ENCODE measurements at regions not wholly inside any gene's neighbourhood (a gene's known extent, or its start where the extent isn't known, plus 50 kb on each side); places are given as distances from the start of the nearest gene placed in this dataset.

DNA sequence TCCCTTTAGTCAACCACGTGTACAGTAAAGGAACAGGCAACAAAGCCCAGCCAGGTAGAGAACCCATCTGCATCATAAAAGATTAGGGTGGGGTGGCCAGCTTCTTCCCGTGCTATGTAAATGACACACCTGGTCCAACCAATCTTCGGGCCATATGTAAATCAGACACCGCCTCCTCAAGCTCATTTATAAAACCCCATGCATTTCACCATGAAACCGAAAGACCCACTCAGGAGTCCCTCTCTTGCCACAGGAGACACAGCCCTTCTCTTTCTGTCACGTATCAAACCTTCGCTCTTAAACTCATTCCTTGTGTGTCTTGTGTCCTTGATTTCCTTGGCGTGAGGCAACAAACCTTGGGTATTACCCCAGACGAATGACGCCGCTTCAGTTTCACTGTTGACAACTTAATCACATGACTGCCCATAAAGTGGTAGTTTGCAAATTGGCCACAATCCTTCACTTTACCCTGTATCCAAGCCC lies 59.8 kb upstream of the TBPL2 start:
- ATAC-seq (no peak), DNase-seq (no peak)
- Histone ChIP-seq H2AFZ (ENCODE audit: low read length) (no peak overlapping the region), H3K4me2 (ENCODE audit: low read length) (no peak overlapping the region), H3K4me1 (ENCODE audit: insufficient read depth, low read length) (no peaks in the 10 kb centered on the region), H3K27me3 (ENCODE audit: low read length) (no peaks in the 10 kb centered on the region), H3K4me3 (ENCODE audit: low read length) (no peak overlapping the region), H3K9me2 (replicated peaks; ENCODE audit: low read length) (no peaks in the 10 kb centered on the region), H4K20me1 (ENCODE audit: low read length) (no peaks in the 10 kb centered on the region), H3K36me3 (ENCODE audit: low read depth, low read length) (no peaks in the 10 kb centered on the region), H3F3A (ENCODE audit: low read length, unreplicated experiment) (no peaks in the 10 kb centered on the region), H3K27ac (ENCODE audit: low read length) (no peak overlapping the region), H3K9ac (ENCODE audit: low read length) (no peak overlapping the region), H3K79me2 (ENCODE audit: low read length) (no peaks in the 10 kb centered on the region), H3K9me3 (ENCODE audit: low read length) (no peaks in the 10 kb centered on the region)
- ChIA-PET POLR2A (ENCODE audit: unreplicated experiment) (interaction anchor here (0.7 kb wide), 1 partner anchor 16 kb away, joined by 3 read pairs; no protein-coding TSS in a partner anchor), CTCF (no interaction called here)
- TF ChIP-seq EZH2phosphoT487 (IDR thresholded peaks at IDR 0.05; ENCODE audit: borderline replicate concordance, low read length) (no peak), EZH2 (IDR thresholded peaks at IDR 0.05; ENCODE audit: low read length, unreplicated experiment) (no peak)
- TF ChIP-seq, protein P1, sequence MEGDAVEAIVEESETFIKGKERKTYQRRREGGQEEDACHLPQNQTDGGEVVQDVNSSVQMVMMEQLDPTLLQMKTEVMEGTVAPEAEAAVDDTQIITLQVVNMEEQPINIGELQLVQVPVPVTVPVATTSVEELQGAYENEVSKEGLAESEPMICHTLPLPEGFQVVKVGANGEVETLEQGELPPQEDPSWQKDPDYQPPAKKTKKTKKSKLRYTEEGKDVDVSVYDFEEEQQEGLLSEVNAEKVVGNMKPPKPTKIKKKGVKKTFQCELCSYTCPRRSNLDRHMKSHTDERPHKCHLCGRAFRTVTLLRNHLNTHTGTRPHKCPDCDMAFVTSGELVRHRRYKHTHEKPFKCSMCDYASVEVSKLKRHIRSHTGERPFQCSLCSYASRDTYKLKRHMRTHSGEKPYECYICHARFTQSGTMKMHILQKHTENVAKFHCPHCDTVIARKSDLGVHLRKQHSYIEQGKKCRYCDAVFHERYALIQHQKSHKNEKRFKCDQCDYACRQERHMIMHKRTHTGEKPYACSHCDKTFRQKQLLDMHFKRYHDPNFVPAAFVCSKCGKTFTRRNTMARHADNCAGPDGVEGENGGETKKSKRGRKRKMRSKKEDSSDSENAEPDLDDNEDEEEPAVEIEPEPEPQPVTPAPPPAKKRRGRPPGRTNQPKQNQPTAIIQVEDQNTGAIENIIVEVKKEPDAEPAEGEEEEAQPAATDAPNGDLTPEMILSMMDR (conservative IDR thresholded peaks at IDR 0.05; ENCODE audit: low read depth, low read length): no peak
- intact Hi-C loops (cut with micrococcal nuclease): no loop called here
- no TSS peak for BruUV-seq (replicated peaks)

DNA sequence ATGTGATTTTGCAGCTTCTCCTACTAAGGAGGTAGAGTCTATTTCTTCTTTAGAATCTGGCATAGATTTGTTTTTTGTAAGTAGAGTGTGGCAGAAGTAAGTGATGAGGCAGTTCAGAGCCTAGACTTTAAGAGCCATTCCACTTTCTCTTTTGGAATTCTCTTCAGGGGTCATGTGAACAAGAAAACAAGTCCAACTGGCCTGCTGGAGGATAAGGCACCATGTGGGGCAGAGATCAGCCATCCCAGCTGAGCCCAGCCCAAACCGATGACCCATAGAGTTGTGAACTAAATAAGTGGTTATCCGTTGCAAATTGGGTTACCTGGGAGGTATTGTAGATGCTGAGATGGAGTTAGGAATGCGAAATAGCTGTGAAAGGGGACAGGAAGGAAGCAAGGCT lies 60.3 kb upstream of the TBPL2 start:
- intact Hi-C loops (cut with micrococcal nuclease): no loop called here
- Histone ChIP-seq H3K9me3 (ENCODE audit: low read length) (no peaks in the 10 kb centered on the region), H3K4me3 (ENCODE audit: low read length) (no peak overlapping the region), H3K79me2 (ENCODE audit: low read length) (no peaks in the 10 kb centered on the region), H3F3A (ENCODE audit: low read length, unreplicated experiment) (no peaks in the 10 kb centered on the region), H3K27me3 (ENCODE audit: low read length) (no peaks in the 10 kb centered on the region), H4K20me1 (ENCODE audit: low read length) (no peaks in the 10 kb centered on the region), H3K27ac (ENCODE audit: low read length) (no peak overlapping the region), H3K9ac (ENCODE audit: low read length) (no peak overlapping the region), H3K4me1 (ENCODE audit: insufficient read depth, low read length) (no peaks in the 10 kb centered on the region), H3K36me3 (ENCODE audit: low read depth, low read length) (no peaks in the 10 kb centered on the region), H2AFZ (ENCODE audit: low read length) (no peak overlapping the region), H3K9me2 (replicated peaks; ENCODE audit: low read length) (no peaks in the 10 kb centered on the region), H3K4me2 (ENCODE audit: low read length) (no peak overlapping the region)
- ATAC-seq: no peak
- TF ChIP-seq EZH2phosphoT487 (IDR thresholded peaks at IDR 0.05; ENCODE audit: borderline replicate concordance, low read length) (no peak), EZH2 (IDR thresholded peaks at IDR 0.05; ENCODE audit: low read length, unreplicated experiment) (no peak)
- TF ChIP-seq, protein P1 (conservative IDR thresholded peaks at IDR 0.05; ENCODE audit: low read depth, low read length): no peak
- DNase-seq: no peak
- BruUV-seq (replicated peaks): no TSS peak
- POLR2A ChIA-PET (ENCODE audit: unreplicated experiment): interaction anchor here (0.7 kb wide), 1 partner anchor 17 kb away, joined by 3 read pairs; no protein-coding TSS in a partner anchor
- CTCF ChIA-PET: no interaction called here

DNA sequence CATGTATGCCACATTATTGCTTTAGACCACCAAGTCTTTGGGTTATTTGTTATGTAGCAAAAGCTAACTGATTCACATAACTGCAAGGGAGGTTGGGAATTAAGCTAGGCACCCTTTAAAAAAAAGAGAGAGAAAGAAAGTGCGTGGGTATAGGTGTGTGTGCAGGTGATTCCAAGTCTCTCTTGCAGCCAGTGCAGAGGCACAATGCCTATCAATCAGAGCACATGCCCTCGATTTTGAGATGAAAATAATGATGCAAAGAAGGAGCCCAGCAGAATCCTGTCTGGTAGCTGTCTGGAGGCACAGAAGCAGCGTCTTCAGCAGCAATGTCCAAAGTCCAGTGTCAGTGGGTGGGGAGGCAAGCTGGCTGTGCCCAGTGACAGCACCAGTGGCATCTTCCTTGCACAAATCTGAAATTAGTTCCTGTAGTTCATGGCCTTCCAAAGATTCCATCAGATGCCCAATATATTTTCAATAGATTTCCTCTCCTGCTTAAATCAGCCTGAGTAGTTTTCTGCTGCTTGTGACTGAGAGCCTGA lies 62.4 kb upstream of the TBPL2 start:
- no peak for DNase-seq
- ChIA-PET CTCF (no interaction called here), POLR2A (ENCODE audit: unreplicated experiment) (no interaction called here)
- H3K9me3 ChIP-seq (ENCODE audit: low read length): no peaks in the 10 kb centered on the region
- no peak overlapping the region for H3K4me2 ChIP-seq (ENCODE audit: low read length)
- no peak overlapping the region for H3K27ac ChIP-seq (ENCODE audit: low read length)
- H4K20me1 ChIP-seq (ENCODE audit: low read length): no peaks in the 10 kb centered on the region
- no peaks in the 10 kb centered on the region for H3F3A ChIP-seq (ENCODE audit: low read length, unreplicated experiment)
- no peaks in the 10 kb centered on the region for H3K9me2 ChIP-seq (replicated peaks; ENCODE audit: low read length)
- H2AFZ ChIP-seq (ENCODE audit: low read length): no peak overlapping the region
- ATAC-seq: no peak
- H3K4me3 ChIP-seq (ENCODE audit: low read length): no peak overlapping the region
- TF ChIP-seq EZH2 (IDR thresholded peaks at IDR 0.05; ENCODE audit: low read length, unreplicated experiment): no peak
- TF ChIP-seq, protein P1 (conservative IDR thresholded peaks at IDR 0.05; ENCODE audit: low read depth, low read length): no peak
- no peak for TF ChIP-seq EZH2phosphoT487 (IDR thresholded peaks at IDR 0.05; ENCODE audit: borderline replicate concordance, low read length)
- no peaks in the 10 kb centered on the region for H3K27me3 ChIP-seq (ENCODE audit: low read length)
- no peaks in the 10 kb centered on the region for H3K36me3 ChIP-seq (ENCODE audit: low read depth, low read length)
- intact Hi-C loops (cut with micrococcal nuclease): no loop called here
- no peaks in the 10 kb centered on the region for H3K79me2 ChIP-seq (ENCODE audit: low read length)
- H3K4me1 ChIP-seq (ENCODE audit: insufficient read depth, low read length): no peaks in the 10 kb centered on the region
- H3K9ac ChIP-seq (ENCODE audit: low read length): no peak overlapping the region
- no TSS peak for BruUV-seq (replicated peaks)

All from PC-3 (cell line).